ENCODE measurements at regions not wholly inside any gene's neighbourhood (a gene's known extent, or its start where the extent isn't known, plus 50 kb on each side); places are given as distances from the start of the nearest gene placed in this dataset.

GRCh38 chr6:14252271-14252850 lies 134.8 kb downstream of the CD83 start:
- DNase-seq (ENCODE audit: low read depth in 1 of 2, low spot score in 1 of 2), result no peak

GRCh38 chr6:14254505-14254904 lies 136.9 kb downstream of the CD83 start:
- DNase-seq (ENCODE audit: low read depth in 1 of 2, low spot score in 1 of 2), result no peak

GRCh38 chr6:14255916-14256315 lies 138.3 kb downstream of the CD83 start:
- no peak for DNase-seq (ENCODE audit: low read depth in 1 of 2, low spot score in 1 of 2)

DNA sequence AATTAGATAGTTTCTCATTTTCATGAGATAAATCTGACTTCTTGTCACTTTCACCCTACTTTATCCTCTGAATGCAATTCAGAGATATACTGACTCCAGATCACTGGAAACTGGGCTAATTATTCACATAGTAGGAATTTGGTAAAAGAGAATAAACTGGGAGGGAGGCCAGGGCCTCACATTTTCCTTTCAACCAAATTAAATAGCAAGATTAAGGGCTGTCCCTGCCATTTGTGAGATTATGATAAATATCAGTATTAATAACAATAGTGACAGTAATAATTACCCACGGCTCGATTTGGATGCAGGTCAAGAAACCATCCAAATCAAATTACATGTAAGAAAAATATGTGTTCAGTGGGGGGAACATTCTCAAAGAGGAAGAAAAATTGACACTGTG lies 140.5 kb downstream of the CD83 start:
- no peak for DNase-seq (ENCODE audit: low read depth in 1 of 2, low spot score in 1 of 2)

- DNase-seq (ENCODE audit: low read depth in 1 of 2, low spot score in 1 of 2), result no peak
Measured at GRCh38 chr6:14258695-14259593, 141.4 kb downstream of the CD83 start.

GRCh38 chr6:14259594-14260152 lies 142.1 kb downstream of the CD83 start:
- DNase-seq (ENCODE audit: low read depth in 1 of 2, low spot score in 1 of 2), result no peak

DNA sequence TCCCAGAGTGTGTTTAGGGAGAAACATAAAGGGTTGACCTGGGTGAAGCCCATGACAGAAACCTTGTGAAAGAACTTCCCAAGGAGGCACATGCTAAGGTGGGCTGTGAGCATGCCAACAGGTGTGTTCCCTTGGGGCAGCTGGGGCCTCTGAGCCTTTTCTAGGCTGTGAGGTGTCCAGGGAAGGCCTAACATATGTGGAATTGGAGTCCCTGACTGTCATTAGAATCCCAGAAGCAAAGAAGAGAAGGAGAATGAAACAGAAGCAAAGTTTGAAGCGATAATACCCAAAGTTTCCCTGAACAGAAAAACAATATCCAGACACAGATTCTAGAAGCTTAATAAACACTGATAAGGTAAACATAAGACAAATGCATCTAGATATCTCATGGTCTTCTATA lies 143.3 kb downstream of the CD83 start:
- no peak for DNase-seq (ENCODE audit: low read depth in 1 of 2, low spot score in 1 of 2)

- no peak for DNase-seq (ENCODE audit: low read depth in 1 of 2, low spot score in 1 of 2)
Measured at GRCh38 chr6:14263881-14264424, 146.4 kb downstream of the CD83 start.

DNA sequence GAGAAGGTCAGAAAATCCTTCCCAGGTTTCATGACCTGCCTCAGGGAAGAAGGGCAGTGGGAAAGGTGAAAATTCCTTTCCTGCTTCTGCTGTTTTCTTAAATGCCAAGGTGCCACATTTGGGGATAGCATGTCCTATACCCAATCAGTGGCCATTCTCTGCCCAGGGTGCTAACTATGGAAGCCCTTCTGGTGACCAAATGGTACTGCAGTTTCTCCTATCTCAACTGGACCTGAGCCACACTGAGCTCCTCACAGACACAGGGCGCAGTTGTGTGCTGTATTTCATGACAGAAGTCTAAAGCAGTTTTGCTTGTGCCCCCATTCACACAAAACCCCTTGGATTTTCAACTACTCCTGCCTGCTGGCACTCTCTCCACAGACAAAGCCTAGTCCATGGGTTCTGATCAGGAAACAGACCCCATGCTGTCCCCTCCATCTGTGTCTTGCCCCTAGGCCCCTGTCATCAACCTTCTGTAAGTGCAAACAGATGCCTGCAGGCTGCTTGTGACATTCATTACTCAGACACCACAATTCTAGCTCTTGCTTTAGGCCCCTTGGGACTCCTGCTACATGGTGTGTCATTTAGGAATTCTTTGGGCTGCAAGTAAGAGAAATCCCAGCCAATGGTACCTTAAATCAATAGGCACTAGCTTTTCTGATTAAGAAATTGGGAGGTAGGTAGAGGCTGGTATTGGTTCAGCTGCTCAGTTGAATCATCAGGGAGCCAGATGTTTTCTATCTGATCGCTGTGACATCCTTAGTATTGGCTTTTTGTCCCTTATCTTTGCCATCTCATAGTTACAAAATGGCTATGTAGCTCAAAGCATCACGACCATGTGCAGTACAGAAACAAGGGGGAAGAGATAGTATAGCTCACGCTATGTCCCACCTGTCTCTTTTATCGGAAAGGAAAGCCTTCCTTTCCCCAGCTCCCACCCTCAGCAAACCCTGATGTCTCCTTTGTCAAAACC lies 147.8 kb downstream of the CD83 start:
- no peak for DNase-seq (ENCODE audit: low read depth in 1 of 2, low spot score in 1 of 2)

- DNase-seq (ENCODE audit: low read depth in 1 of 2, low spot score in 1 of 2), result no peak
Measured at GRCh38 chr6:14266266-14266665, 148.7 kb downstream of the CD83 start.

- no peak for DNase-seq (ENCODE audit: low read depth in 1 of 2, low spot score in 1 of 2)
Measured at GRCh38 chr6:14267885-14268660, 150.5 kb downstream of the CD83 start.

- no peak for DNase-seq (ENCODE audit: low read depth in 1 of 2, low spot score in 1 of 2)
Measured at GRCh38 chr6:14269436-14269835, 151.9 kb downstream of the CD83 start.

- no peak for DNase-seq (ENCODE audit: low read depth in 1 of 2, low spot score in 1 of 2)
Measured at GRCh38 chr6:14270142-14270893, 152.7 kb downstream of the CD83 start.

DNA sequence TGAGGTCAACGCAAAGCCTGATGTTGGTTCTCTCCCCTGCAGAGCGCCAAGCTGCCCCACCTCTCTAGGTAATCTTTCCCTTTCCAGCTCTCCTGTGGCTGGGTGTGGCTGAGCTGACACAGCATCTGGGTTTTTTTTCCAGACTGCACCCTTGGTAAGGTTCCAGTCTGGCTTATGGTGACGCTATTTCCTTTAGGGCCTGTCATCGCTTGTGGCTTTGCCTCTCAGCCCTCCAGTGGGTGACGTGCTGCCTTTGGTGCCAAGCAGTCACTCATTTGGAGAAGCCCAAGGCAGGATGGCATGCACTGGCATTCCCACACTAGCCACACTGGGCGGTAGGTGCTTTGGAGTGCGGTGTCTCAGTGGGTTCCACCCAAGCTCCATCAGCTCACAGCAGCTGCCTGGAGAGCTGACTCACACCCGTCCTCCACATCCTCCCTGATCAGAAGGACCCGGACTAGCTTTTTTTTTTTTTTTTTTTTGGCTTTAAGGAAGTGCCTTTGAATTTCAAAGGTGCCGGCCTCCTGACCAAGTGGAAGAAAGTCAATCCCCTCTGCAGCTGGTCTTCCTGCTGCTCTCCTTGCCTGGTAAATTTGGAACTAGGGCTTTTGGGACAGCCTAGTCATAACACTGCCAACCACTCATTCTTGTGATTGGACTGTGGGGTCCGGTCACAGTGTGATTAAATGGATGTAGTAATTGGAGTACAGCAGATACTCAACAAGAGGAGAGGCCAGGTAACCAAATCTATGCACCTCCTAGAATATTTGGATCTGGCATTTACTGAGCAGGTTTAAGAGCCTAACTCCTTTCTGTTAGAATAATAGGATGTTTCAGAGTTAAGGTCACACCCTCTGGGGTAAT lies 153.6 kb downstream of the CD83 start:
- DNase-seq (ENCODE audit: low read depth in 1 of 2, low spot score in 1 of 2), result no peak

DNA sequence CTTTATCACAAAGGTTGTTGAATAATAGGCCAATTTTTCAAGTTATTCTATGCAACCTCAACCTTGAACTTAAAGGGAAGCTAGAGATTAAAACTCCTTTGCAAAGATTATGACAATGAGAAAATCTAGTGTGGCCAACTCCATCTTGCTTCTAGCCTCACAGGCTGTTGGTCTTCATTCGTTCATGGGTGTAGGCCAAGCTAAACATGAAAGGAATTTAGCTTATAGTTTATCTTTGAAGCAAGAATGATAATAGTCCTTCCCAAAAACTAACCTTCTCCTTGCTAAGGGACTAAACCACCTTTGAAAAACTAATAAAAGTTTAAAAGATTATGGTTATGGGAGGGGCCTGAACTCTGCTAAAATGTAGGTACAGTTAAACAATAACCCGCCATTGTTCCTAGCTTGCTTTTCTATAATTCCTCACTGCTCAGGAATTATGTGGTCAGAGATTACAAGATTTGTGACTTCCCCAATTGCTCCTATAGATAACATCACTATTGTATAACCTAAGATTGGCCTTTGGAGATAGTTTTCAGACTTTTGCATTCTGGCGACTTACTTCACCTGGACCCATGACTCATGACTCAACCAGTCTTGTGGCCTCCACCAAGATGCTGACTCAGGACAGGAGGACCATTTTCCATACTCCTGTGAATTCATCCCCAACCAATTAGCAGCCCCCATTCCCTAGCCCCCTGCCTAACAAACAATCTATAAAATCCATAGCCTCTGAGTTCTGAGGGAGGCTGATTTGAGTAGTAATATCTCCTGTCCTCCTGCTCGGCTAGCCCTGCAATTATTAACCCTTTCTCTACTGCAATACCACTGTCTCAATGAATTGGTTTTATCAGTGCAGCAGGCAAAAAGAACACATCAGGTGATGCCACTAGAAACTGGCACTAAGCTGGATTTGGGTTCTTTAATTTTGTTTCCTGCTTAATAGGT lies 154.5 kb downstream of the CD83 start:
- no peak for DNase-seq (ENCODE audit: low read depth in 1 of 2, low spot score in 1 of 2)

- DNase-seq (ENCODE audit: low read depth in 1 of 2, low spot score in 1 of 2), result no peak
Measured at GRCh38 chr6:14272737-14273085, 155.1 kb downstream of the CD83 start.

DNA sequence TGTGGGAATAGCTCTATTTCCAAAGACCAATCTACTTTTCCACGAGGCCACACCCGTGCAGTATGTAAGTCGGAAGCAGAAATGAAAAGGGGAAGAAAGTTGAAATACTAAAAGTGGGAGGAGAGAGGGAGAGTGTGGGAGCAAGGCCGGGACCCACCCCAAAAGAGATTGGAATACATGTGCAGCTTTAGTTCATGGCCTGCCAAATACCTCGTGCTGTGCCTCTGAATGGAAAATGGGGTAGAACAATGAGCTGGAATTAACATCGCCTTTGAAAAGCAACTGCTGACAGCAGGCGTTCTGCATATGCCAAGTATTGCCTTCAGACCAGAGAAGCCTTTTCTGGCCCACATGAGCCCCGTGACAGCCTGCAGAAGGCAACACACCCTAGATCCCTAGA lies 155.6 kb downstream of the CD83 start:
- no peak for DNase-seq (ENCODE audit: low read depth in 1 of 2, low spot score in 1 of 2)

- DNase-seq (ENCODE audit: low read depth in 1 of 2, low spot score in 1 of 2), result no peak
Measured at GRCh38 chr6:14274016-14274415, 156.4 kb downstream of the CD83 start.
